ENCODE measurements at regions not wholly inside any gene's neighbourhood (a gene's known extent, or its start where the extent isn't known, plus 50 kb on each side); places are given as distances from the start of the nearest gene placed in this dataset.

- WGBS (ENCODE audit: extremely low coverage, insufficient coverage, insufficient read length) = no CpG with 5 or more reads among the region's 4 CpGs
- no peak overlapping the region for H4K12ac ChIP-seq (ENCODE audit: low read depth, low read length)
Measured at GRCh38 chr3:112745567-112746248, 101.0 kb downstream of the CD200R1L start.

GRCh38 chr3:112744825-112745566 is 101.7 kb downstream of the CD200R1L start:
- Histone ChIP-seq H3K4ac (ENCODE audit: low read depth, low read length) (no peak overlapping the region), H3K27ac (ENCODE audit: low read depth, low read length) (no peak overlapping the region)

More at GRCh38 chr3:112745567-112746248, 101.0 kb downstream of the CD200R1L start:
- Histone ChIP-seq H3K4me1 (ENCODE audit: control insufficient read depth in 1 of 2, insufficient read depth in 2 of 2, low read length in 2 of 2) (no peaks in the 10 kb centered on the region), H3K36me3 (ENCODE audit: control insufficient read depth in 1 of 2, insufficient read depth in 2 of 2, low read length in 2 of 2) (no peaks in the 10 kb centered on the region), H3K79me1 (ENCODE audit: low read length) (no peaks in the 10 kb centered on the region), H3K4me3 (ENCODE audit: low read depth, low read length) (no peak overlapping the region), H3K23ac (ENCODE audit: low read length) (no peak overlapping the region), H2BK12ac (ENCODE audit: low read length) (no peak overlapping the region), H2BK5ac (ENCODE audit: low read depth, low read length, poor library complexity) (no peak overlapping the region), H3K4me2 (ENCODE audit: low read length) (no peak overlapping the region), H3K14ac (ENCODE audit: low read length) (no peak overlapping the region), H3K27ac (ENCODE audit: low read depth, low read length) (no peak overlapping the region), H2AFZ (ENCODE audit: insufficient read depth, low read length, poor library complexity) (no peak overlapping the region), H3K4ac (ENCODE audit: low read depth, low read length) (no peak overlapping the region), H3K18ac (ENCODE audit: low read length) (no peak overlapping the region), H3K79me2 (ENCODE audit: control insufficient read depth, insufficient read depth, low read length, poor library complexity) (no peaks in the 10 kb centered on the region), H4K91ac (ENCODE audit: low read depth, low read length) (no peak overlapping the region), H3K9ac (ENCODE audit: low read length) (no peak overlapping the region), H2AK5ac (ENCODE audit: low read length) (no peak overlapping the region), H2BK120ac (ENCODE audit: insufficient read depth, low read length, poor library complexity) (no peak overlapping the region), H3K9me3 (ENCODE audit: insufficient read depth, low read depth, low read length) (no peaks in the 10 kb centered on the region), H4K8ac (ENCODE audit: low read depth, low read length) (no peak overlapping the region), H3K27me3 (ENCODE audit: insufficient read depth, low read length) (no peaks in the 10 kb centered on the region)
- DNase-seq = peak; percentile 38 to 77

GRCh38 chr3:112744106-112744505 is 102.6 kb downstream of the CD200R1L start:
- Histone ChIP-seq H2AK5ac (ENCODE audit: low read length) (no peak overlapping the region), H3K79me1 (ENCODE audit: low read length) (no peaks in the 10 kb centered on the region), H3K27ac (ENCODE audit: low read depth, low read length) (no peak overlapping the region), H3K23ac (ENCODE audit: low read length) (no peak overlapping the region), H4K91ac (ENCODE audit: low read depth, low read length) (no peak overlapping the region), H4K8ac (ENCODE audit: low read depth, low read length) (no peak overlapping the region), H3K9me3 (ENCODE audit: insufficient read depth, low read depth, low read length) (no peaks in the 10 kb centered on the region), H3K79me2 (ENCODE audit: control insufficient read depth, insufficient read depth, low read length, poor library complexity) (no peaks in the 10 kb centered on the region), H3K18ac (ENCODE audit: low read length) (no peak overlapping the region), H3K14ac (ENCODE audit: low read length) (no peak overlapping the region), H3K27me3 (ENCODE audit: insufficient read depth, low read length) (no peaks in the 10 kb centered on the region), H3K9ac (ENCODE audit: low read length) (no peak overlapping the region), H3K4ac (ENCODE audit: low read depth, low read length) (no peak overlapping the region), H3K4me1 (ENCODE audit: control insufficient read depth in 1 of 2, insufficient read depth in 2 of 2, low read length in 2 of 2) (no peaks in the 10 kb centered on the region), H2BK120ac (ENCODE audit: insufficient read depth, low read length, poor library complexity) (no peak overlapping the region), H2BK5ac (ENCODE audit: low read depth, low read length, poor library complexity) (no peak overlapping the region), H4K12ac (ENCODE audit: low read depth, low read length) (no peak overlapping the region), H3K4me2 (ENCODE audit: low read length) (no peak overlapping the region), H3K4me3 (ENCODE audit: low read depth, low read length) (no peak overlapping the region), H2AFZ (ENCODE audit: insufficient read depth, low read length, poor library complexity) (no peak overlapping the region), H3K36me3 (ENCODE audit: control insufficient read depth in 1 of 2, insufficient read depth in 2 of 2, low read length in 2 of 2) (no peaks in the 10 kb centered on the region), H2BK12ac (ENCODE audit: low read length) (no peak overlapping the region)
- no CpG with 5 or more reads among the region's 1 CpG for WGBS (ENCODE audit: extremely low coverage, insufficient coverage, insufficient read length)
- no peak for DNase-seq

More at GRCh38 chr3:112744825-112745566, 101.7 kb downstream of the CD200R1L start:
- Histone ChIP-seq H3K79me2 (ENCODE audit: control insufficient read depth, insufficient read depth, low read length, poor library complexity) (no peaks in the 10 kb centered on the region), H3K27me3 (ENCODE audit: insufficient read depth, low read length) (no peaks in the 10 kb centered on the region), H4K91ac (ENCODE audit: low read depth, low read length) (no peak overlapping the region), H3K4me2 (ENCODE audit: low read length) (no peak overlapping the region), H2BK5ac (ENCODE audit: low read depth, low read length, poor library complexity) (no peak overlapping the region), H2BK12ac (ENCODE audit: low read length) (no peak overlapping the region), H2BK120ac (ENCODE audit: insufficient read depth, low read length, poor library complexity) (no peak overlapping the region), H2AFZ (ENCODE audit: insufficient read depth, low read length, poor library complexity) (no peak overlapping the region), H3K18ac (ENCODE audit: low read length) (no peak overlapping the region), H4K8ac (ENCODE audit: low read depth, low read length) (no peak overlapping the region), H3K9me3 (ENCODE audit: insufficient read depth, low read depth, low read length) (no peaks in the 10 kb centered on the region), H3K79me1 (ENCODE audit: low read length) (no peaks in the 10 kb centered on the region), H3K4me3 (ENCODE audit: low read depth, low read length) (no peak overlapping the region), H2AK5ac (ENCODE audit: low read length) (no peak overlapping the region), H4K12ac (ENCODE audit: low read depth, low read length) (no peak overlapping the region), H3K9ac (ENCODE audit: low read length) (no peak overlapping the region), H3K23ac (ENCODE audit: low read length) (no peak overlapping the region), H3K36me3 (ENCODE audit: control insufficient read depth in 1 of 2, insufficient read depth in 2 of 2, low read length in 2 of 2) (no peaks in the 10 kb centered on the region), H3K14ac (ENCODE audit: low read length) (no peak overlapping the region), H3K4me1 (ENCODE audit: control insufficient read depth in 1 of 2, insufficient read depth in 2 of 2, low read length in 2 of 2) (no peaks in the 10 kb centered on the region)
- DNase-seq = no peak
- WGBS (ENCODE audit: extremely low coverage, insufficient coverage, insufficient read length) = no CpG with 5 or more reads among the region's 2 CpGs

DNA sequence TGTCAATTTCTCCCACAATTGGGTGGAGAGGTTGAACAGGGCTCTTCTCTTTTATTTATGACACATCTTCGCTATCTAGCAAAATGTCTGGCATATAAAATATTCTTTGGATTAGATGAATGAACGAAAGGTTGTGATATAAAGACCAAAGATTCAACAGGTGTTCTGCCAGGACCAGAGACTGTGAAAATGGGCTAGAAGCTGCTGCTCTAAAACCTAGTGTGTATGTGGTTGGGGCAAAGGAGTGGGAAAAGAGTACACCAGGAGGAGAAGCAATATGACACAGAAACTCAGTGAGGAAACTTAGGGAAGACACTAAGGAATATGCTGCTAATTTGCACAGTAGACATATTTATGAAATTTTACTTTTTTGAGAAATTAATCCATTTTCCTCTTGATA is 102.0 kb upstream of the CCDC80 start:
- Histone ChIP-seq H2AK5ac (ENCODE audit: low read length) (no peak overlapping the region), H2AFZ (ENCODE audit: insufficient read depth, low read length, poor library complexity) (no peak overlapping the region), H3K18ac (ENCODE audit: low read length) (no peak overlapping the region), H3K4me1 (ENCODE audit: control insufficient read depth in 1 of 2, insufficient read depth in 2 of 2, low read length in 2 of 2) (no peaks in the 10 kb centered on the region), H3K79me2 (ENCODE audit: control insufficient read depth, insufficient read depth, low read length, poor library complexity) (no peaks in the 10 kb centered on the region), H3K79me1 (ENCODE audit: low read length) (no peaks in the 10 kb centered on the region), H2BK12ac (ENCODE audit: low read length) (no peak overlapping the region), H4K12ac (ENCODE audit: low read depth, low read length) (no peak overlapping the region), H3K4me2 (ENCODE audit: low read length) (no peak overlapping the region), H3K9ac (ENCODE audit: low read length) (no peak overlapping the region), H3K4me3 (ENCODE audit: low read depth, low read length) (no peak overlapping the region), H4K91ac (ENCODE audit: low read depth, low read length) (no peak overlapping the region), H4K8ac (ENCODE audit: low read depth, low read length) (no peak overlapping the region), H3K36me3 (ENCODE audit: control insufficient read depth in 1 of 2, insufficient read depth in 2 of 2, low read length in 2 of 2) (no peaks in the 10 kb centered on the region), H3K27ac (ENCODE audit: low read depth, low read length) (no peak overlapping the region), H2BK5ac (ENCODE audit: low read depth, low read length, poor library complexity) (no peak overlapping the region), H3K23ac (ENCODE audit: low read length) (no peak overlapping the region), H3K9me3 (ENCODE audit: insufficient read depth, low read depth, low read length) (no peaks in the 10 kb centered on the region), H3K14ac (ENCODE audit: low read length) (no peak overlapping the region), H3K4ac (ENCODE audit: low read depth, low read length) (no peak overlapping the region), H3K27me3 (ENCODE audit: insufficient read depth, low read length) (no peaks in the 10 kb centered on the region), H2BK120ac (ENCODE audit: insufficient read depth, low read length, poor library complexity) (no peak overlapping the region)
- no peak for DNase-seq
- WGBS (ENCODE audit: extremely low coverage, insufficient coverage, insufficient read length) = no CpG with 5 or more reads among the region's 2 CpGs
